ENCODE measurements at regions not wholly inside any gene's neighbourhood (a gene's known extent, or its start where the extent isn't known, plus 50 kb on each side); places are given as distances from the start of the nearest gene placed in this dataset.

GRCh38 chr5:157959370-157959769, 100.4 kb upstream of the CLINT1 start:
- TF ChIP-seq EZH2 (IDR thresholded peaks at IDR 0.05; ENCODE audit: insufficient read depth, poor library complexity, severe bottlenecking) (no peak), EZH2phosphoT487 (IDR thresholded peaks at IDR 0.05; ENCODE audit: insufficient read depth, low read depth) (no peak)

All from GM23248 (cell line).